HG02981 (cell line): ENCODE measurements at regions not wholly inside any gene's neighbourhood (a gene's known extent, or its start where the extent isn't known, plus 50 kb on each side); places are given as distances from the start of the nearest gene placed in this dataset.
"Not testable (repeated sequence)": the region's sequence is repeated elsewhere in the genome, so short reads cannot be mapped to it uniquely, and the experiment has no call there.

Experiments used
- ATAC-seq: cut with Tn5 transposase; IDR thresholded peaks from one replicate; pipeline ENCODE4 v1.9.1; 2021; ENCODE audit warnings: mild to moderate bottlenecking, moderate library complexity; ENCODE audit not compliant: unreplicated experiment

GRCh38 chr10:59033622-59034021 lies 142.8 kb upstream of the PHYHIPL start:
- ATAC-seq: no peak

GRCh38 chr10:59036311-59037017 lies 140.0 kb upstream of the PHYHIPL start:
- ATAC-seq: peak; percentile 97

GRCh38 chr10:59037018-59037389 lies 139.4 kb upstream of the PHYHIPL start:
- ATAC-seq: no peak

- ATAC-seq: no peak
Measured at GRCh38 chr10:59037506-59037905, 138.9 kb upstream of the PHYHIPL start.

GRCh38 chr10:59043358-59043757 lies 133.1 kb upstream of the PHYHIPL start:
- not testable (repeated sequence) for ATAC-seq

- ATAC-seq: no peak
Measured at GRCh38 chr10:59047180-59047579, 129.3 kb upstream of the PHYHIPL start.

- ATAC-seq: peak; percentile 91
Measured at GRCh38 chr10:59047957-59048618, 128.4 kb upstream of the PHYHIPL start.

GRCh38 chr10:59053502-59053901 lies 122.9 kb upstream of the PHYHIPL start:
- ATAC-seq: not testable (repeated sequence)

- ATAC-seq: no peak
Measured at GRCh38 chr10:59055045-59055444, 121.4 kb upstream of the PHYHIPL start.

- ATAC-seq: no peak
Measured at GRCh38 chr10:59057345-59057744, 119.1 kb upstream of the PHYHIPL start.

GRCh38 chr10:59060852-59061251 lies 115.6 kb upstream of the PHYHIPL start:
- ATAC-seq: no peak

- ATAC-seq: no peak
Measured at GRCh38 chr10:59063491-59063890, 113.0 kb upstream of the PHYHIPL start.

- no peak for ATAC-seq
Measured at GRCh38 chr10:59064080-59064692, 112.3 kb upstream of the PHYHIPL start.

- no peak for ATAC-seq
Measured at GRCh38 chr10:59064759-59065539, 111.5 kb upstream of the PHYHIPL start.

GRCh38 chr10:59068581-59069191 lies 107.8 kb upstream of the PHYHIPL start:
- no peak for ATAC-seq

- no peak for ATAC-seq
Measured at GRCh38 chr10:59072038-59072437, 104.4 kb upstream of the PHYHIPL start.

- ATAC-seq: no peak
Measured at GRCh38 chr10:59073456-59074053, 102.9 kb upstream of the PHYHIPL start.

GRCh38 chr10:59075576-59075975 lies 100.9 kb upstream of the PHYHIPL start:
- ATAC-seq: no peak

- ATAC-seq: no peak
Measured at GRCh38 chr10:59077855-59078254, 98.6 kb upstream of the PHYHIPL start.

GRCh38 chr10:59078978-59079377 lies 97.5 kb upstream of the PHYHIPL start:
- no peak for ATAC-seq
